Inflammatory macrophage treated with lipopolysaccharide for 4 hours (primary cell): ENCODE measurements at regions not wholly inside any gene's neighbourhood (a gene's known extent, or its start where the extent isn't known, plus 50 kb on each side); places are given as distances from the start of the nearest gene placed in this dataset.

Source experiments
- DNase-seq: peaks from one replicate; pipeline ENCODE4 v3.0.0-alpha.2; 2020

- no peak for DNase-seq
Measured at GRCh38 chrX:124529786-124530185, 183.4 kb downstream of the SH2D1A start.

GRCh38 chrX:124530803-124531202, 184.4 kb downstream of the SH2D1A start:
- no peak for DNase-seq

- DNase-seq: no peak
Measured at GRCh38 chrX:124534536-124534935, 188.2 kb downstream of the SH2D1A start.

GRCh38 chrX:124540474-124540873, 194.1 kb downstream of the SH2D1A start:
- no peak for DNase-seq

- no peak for DNase-seq
Measured at GRCh38 chrX:124548571-124548970, 202.2 kb downstream of the SH2D1A start.

GRCh38 chrX:124555036-124555595, 208.8 kb downstream of the SH2D1A start:
- DNase-seq: no peak

GRCh38 chrX:124557976-124558375, 211.6 kb downstream of the SH2D1A start:
- no peak for DNase-seq

GRCh38 chrX:124573468-124573867, 227.1 kb downstream of the SH2D1A start:
- DNase-seq: no peak

GRCh38 chrX:124592744-124593143, 246.4 kb downstream of the SH2D1A start:
- DNase-seq: no peak

GRCh38 chrX:124594017-124594651, 247.8 kb downstream of the SH2D1A start:
- no peak for DNase-seq

- DNase-seq: no peak
Measured at GRCh38 chrX:124605511-124605910, 259.1 kb downstream of the SH2D1A start.

GRCh38 chrX:124606724-124607123, 260.4 kb downstream of the SH2D1A start:
- DNase-seq: no peak

GRCh38 chrX:124619710-124620109, 273.3 kb downstream of the SH2D1A start:
- no peak for DNase-seq

- DNase-seq: no peak
Measured at GRCh38 chrX:124634363-124634762, 288.0 kb downstream of the SH2D1A start.

GRCh38 chrX:124641737-124642491, 295.6 kb downstream of the SH2D1A start:
- peak; percentile 0 for DNase-seq

- no peak for DNase-seq
Measured at GRCh38 chrX:124646403-124646802, 300.0 kb downstream of the SH2D1A start.

GRCh38 chrX:124651031-124651430, 304.7 kb downstream of the SH2D1A start:
- no peak for DNase-seq

GRCh38 chrX:124665621-124666400, 319.4 kb downstream of the SH2D1A start:
- no peak for DNase-seq

GRCh38 chrX:124679199-124679598, 332.8 kb downstream of the SH2D1A start:
- no peak for DNase-seq

- DNase-seq: no peak
Measured at GRCh38 chrX:124680287-124680686, 333.9 kb downstream of the SH2D1A start.

- no peak for DNase-seq
Measured at GRCh38 chrX:124690495-124690894, 344.1 kb downstream of the SH2D1A start.

GRCh38 chrX:124699876-124700275, 353.5 kb downstream of the SH2D1A start:
- DNase-seq: no peak

GRCh38 chrX:124717537-124717936, 371.2 kb downstream of the SH2D1A start:
- no peak for DNase-seq

GRCh38 chrX:124719060-124719459, 372.7 kb downstream of the SH2D1A start:
- DNase-seq: no peak
